GM12873 (cell line): ENCODE measurements at regions not wholly inside any gene's neighbourhood (a gene's known extent, or its start where the extent isn't known, plus 50 kb on each side); places are given as distances from the start of the nearest gene placed in this dataset.

Experiments
- CTCF ChIP-seq: IDR thresholded peaks from 2 replicates; pipeline ENCODE4 v1.5.1; 2012; ENCODE audit warnings: low read depth, mild to moderate bottlenecking, moderate library complexity, low read length, control low read depth; ENCODE audit not compliant: insufficient read depth; ENCODE audit errors: missing control alignments

DNA sequence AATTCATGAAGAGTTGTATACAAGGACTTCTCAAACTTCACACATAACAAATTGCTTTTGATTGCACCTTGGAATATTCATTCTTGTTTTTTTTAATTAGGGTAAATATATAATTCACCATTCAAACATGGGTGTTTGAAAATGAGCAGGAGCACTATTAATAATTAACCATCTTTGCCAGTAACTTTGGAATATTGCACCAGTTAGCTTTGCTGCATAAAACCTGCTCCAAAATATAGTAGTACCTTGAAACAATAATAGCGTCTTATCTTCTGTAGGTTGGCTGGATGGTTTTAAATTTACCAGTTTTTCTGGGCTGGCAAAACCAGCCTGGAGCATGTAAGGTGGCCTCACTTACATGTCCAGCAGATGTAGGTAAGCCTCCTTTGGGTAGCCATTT lies 1112.4 kb downstream of the TRHDE start:
- no peak for TF ChIP-seq CTCF

- TF ChIP-seq CTCF: no peak
Observed at GRCh38 chr12:73390261-73390660, 1118.1 kb downstream of the TRHDE start.

DNA sequence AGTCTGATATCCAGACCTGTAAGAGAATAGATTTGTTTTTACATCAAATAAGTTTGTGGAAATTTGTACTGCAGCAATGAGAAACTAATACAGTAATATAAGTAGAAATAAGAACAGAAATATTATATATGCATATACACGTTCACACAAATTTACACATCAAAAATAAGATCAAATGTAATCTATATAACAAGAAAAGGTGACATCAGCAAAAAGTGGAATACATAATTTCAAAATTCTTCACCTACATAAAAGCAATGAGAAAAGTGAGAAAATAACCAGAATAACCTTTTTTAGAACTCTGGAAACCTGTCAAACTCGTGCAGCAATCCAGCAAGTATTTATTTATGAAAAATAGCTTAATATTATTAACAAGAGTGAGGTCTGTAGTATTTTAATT lies 1124.6 kb upstream of the ATXN7L3B start:
- TF ChIP-seq CTCF: no peak

DNA sequence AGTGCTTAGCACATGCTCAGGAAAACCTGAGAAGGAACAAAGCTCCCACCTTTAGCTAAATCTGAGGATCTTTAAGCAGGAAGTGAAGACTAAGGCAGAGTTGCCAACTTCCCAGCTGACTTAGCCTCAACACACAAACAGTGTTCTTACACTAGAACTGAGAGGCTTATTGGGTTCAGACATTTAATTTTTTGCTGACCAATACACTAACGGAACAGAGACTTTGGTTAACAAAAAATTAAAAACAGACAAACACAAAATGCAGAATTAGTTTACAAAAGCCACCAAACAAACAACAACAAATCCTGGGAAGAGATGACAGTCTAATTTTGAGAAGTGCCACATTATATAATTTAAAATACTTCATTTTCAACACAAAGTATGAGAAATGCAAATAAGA lies 1123.7 kb upstream of the ATXN7L3B start:
- no peak for TF ChIP-seq CTCF

GRCh38 chr12:73414926-73415325 lies 1122.7 kb upstream of the ATXN7L3B start:
- TF ChIP-seq CTCF: no peak

DNA sequence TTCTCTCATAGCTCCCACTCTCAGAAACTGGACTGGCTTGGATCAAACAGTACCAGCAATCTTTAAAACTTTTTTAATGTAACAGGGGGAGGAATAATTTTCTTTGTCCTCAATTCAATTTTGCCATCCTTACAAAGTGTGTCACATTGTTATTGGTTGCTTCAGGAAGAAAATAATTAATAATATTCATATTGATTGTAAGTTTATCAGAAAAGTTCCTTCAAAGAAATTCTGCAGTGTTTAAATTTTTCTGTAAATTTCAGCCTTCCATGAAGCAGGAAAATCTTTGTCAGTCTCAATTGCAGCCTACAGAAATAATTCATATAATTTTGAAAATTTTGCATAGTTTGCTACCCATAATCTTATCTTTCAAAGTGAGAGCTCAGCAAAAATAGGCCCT lies 1119.1 kb upstream of the ATXN7L3B start:
- no peak for TF ChIP-seq CTCF

GRCh38 chr12:73421832-73422231 lies 1115.8 kb upstream of the ATXN7L3B start:
- TF ChIP-seq CTCF: no peak
